Chondrocyte (in vitro differentiated cells): ENCODE measurements at regions not wholly inside any gene's neighbourhood (a gene's known extent, or its start where the extent isn't known, plus 50 kb on each side); places are given as distances from the start of the nearest gene placed in this dataset.
"Not testable (repeated sequence)": the region's sequence is repeated elsewhere in the genome, so short reads cannot be mapped to it uniquely, and the experiment has no call there.

Source experiments
- DNase-seq: peaks from one replicate; pipeline ENCODE4 v3.0.0; 2021; ENCODE audit warnings: mixed read lengths, low spot score
- H3K27ac Mint-ChIP-seq: one replicate; pipeline ENCODE4 v1.8.0; 2021; ENCODE audit warnings: mild to moderate bottlenecking, moderate library complexity, mixed read lengths; ENCODE audit not compliant: unreplicated experiment
- H3K27me3 Mint-ChIP-seq: 2 replicates; pipeline ENCODE4 v1.8.0; 2021; ENCODE audit warnings: low read depth, mixed read lengths
- H3K36me3 Mint-ChIP-seq: 2 replicates; pipeline ENCODE4 v1.8.0; 2021; ENCODE audit warnings: low read depth, mixed read lengths
- H3K4me1 Mint-ChIP-seq: 2 replicates; pipeline ENCODE4 v1.8.0; 2021; ENCODE audit warnings: low read depth, mild to moderate bottlenecking, mixed read lengths
- H3K4me3 Mint-ChIP-seq: one replicate; pipeline ENCODE4 v1.8.0; 2021; ENCODE audit warnings: mild to moderate bottlenecking, moderate library complexity, mixed read lengths; ENCODE audit not compliant: unreplicated experiment
- H3K9me3 Mint-ChIP-seq: 2 replicates; pipeline ENCODE4 v1.8.0; 2021; ENCODE audit warnings: low read depth, mixed read lengths
- CTCF ChIP-seq: fragments of 200-600 bp; sonication (generic); IDR thresholded peaks from 2 replicates; pipeline ENCODE4 v1.5.0; 2021; ENCODE audit warnings: antibody characterized with exemption, mild to moderate bottlenecking, moderate library complexity

DNA sequence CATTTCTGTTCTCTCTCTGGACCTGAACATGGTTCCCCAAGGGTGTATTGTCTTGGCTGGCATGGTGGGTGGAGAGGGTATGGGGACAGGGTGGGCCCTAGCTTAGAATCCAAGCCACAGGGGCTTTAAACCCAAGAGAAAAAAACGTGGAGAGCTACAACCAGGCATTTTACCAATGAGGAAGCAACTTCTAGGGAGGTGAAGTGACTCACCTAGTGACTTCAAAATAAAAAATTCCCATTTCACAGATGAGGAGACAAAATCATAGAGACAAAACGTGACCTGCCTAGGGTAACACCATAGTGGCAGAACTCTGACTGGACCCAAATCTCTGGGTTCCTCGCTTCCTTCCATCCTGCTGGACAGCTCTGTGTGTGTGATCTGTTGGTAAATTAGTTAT, 216.8 kb downstream of the RPLP1 start:
- peaks cover 28% of the 10 kb centered on the region for H3K27me3 Mint-ChIP-seq
- TF ChIP-seq CTCF = no peak

DNA sequence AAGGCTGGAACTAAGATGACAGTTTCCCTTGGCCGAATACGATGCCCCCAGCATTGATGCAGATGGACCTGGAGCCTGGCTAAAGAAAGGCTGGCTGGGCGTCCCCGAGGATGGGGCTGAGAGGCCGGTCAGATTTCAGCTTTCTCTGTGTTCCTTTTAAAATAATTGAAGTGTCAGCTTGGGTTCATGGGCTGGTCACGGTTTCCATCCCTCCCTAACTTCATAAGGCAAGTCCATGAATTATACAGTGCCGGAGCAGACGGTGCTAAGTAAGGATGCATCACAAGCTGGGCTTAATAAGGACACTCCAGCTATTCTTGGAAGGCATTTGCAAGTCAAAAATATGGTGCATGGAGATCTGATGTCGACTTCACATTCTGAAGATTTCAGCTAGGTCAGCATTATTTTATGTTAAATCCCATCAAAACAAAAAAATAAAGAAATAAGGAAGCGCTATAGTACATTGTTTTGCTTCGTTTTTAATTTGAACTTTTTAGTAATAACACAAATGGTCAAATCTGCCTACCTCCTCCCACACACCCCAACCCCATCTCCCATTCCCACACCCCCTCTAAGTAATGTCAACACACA, 220.8 kb downstream of the RPLP1 start:
- no peak overlapping the region for H3K27ac Mint-ChIP-seq
- peaks cover 59% of the 10 kb centered on the region for H3K27me3 Mint-ChIP-seq
- no peak for DNase-seq
- H3K36me3 Mint-ChIP-seq = no peaks in the 10 kb centered on the region
- H3K4me3 Mint-ChIP-seq = no peak overlapping the region
- H3K9me3 Mint-ChIP-seq = no peaks in the 10 kb centered on the region
- no peak for TF ChIP-seq CTCF
- H3K4me1 Mint-ChIP-seq = peaks cover 2% of the 10 kb centered on the region

More for the DNA sequence above, 216.8 kb downstream of the RPLP1 start:
- Mint-ChIP-seq H3K9me3 (no peaks in the 10 kb centered on the region), H3K4me3 (no peak overlapping the region), H3K27ac (no peak overlapping the region), H3K4me1 (peaks cover 16% of the 10 kb centered on the region), H3K36me3 (no peaks in the 10 kb centered on the region)
- no peak for DNase-seq

GRCh38 chr15:69675731-69676130, 223.1 kb downstream of the RPLP1 start:
- peaks cover 72% of the 10 kb centered on the region for H3K27me3 Mint-ChIP-seq
- no peaks in the 10 kb centered on the region for H3K36me3 Mint-ChIP-seq
- no peak overlapping the region for H3K27ac Mint-ChIP-seq
- DNase-seq = no peak
- no peaks in the 10 kb centered on the region for H3K4me1 Mint-ChIP-seq
- H3K4me3 Mint-ChIP-seq = no peak overlapping the region
- no peaks in the 10 kb centered on the region for H3K9me3 Mint-ChIP-seq
- TF ChIP-seq CTCF = no peak

- Mint-ChIP-seq H3K36me3 (no peaks in the 10 kb centered on the region), H3K27ac (no peak overlapping the region), H3K4me1 (no peaks in the 10 kb centered on the region), H3K27me3 (peaks cover 63% of the 10 kb centered on the region), H3K4me3 (no peak overlapping the region), H3K9me3 (peaks cover 5% of the 10 kb centered on the region)
- no peak for DNase-seq
- TF ChIP-seq CTCF = no peak
Observed at GRCh38 chr15:69677403-69677802, 224.8 kb downstream of the RPLP1 start.

GRCh38 chr15:69679623-69680228, 227.1 kb downstream of the RPLP1 start:
- no peak for TF ChIP-seq CTCF
- Mint-ChIP-seq H3K9me3 (peaks cover 10% of the 10 kb centered on the region), H3K36me3 (peaks cover 3% of the 10 kb centered on the region), H3K4me1 (no peaks in the 10 kb centered on the region), H3K4me3 (no peak overlapping the region), H3K27ac (no peak overlapping the region), H3K27me3 (peaks cover 51% of the 10 kb centered on the region)
- DNase-seq = no peak

DNA sequence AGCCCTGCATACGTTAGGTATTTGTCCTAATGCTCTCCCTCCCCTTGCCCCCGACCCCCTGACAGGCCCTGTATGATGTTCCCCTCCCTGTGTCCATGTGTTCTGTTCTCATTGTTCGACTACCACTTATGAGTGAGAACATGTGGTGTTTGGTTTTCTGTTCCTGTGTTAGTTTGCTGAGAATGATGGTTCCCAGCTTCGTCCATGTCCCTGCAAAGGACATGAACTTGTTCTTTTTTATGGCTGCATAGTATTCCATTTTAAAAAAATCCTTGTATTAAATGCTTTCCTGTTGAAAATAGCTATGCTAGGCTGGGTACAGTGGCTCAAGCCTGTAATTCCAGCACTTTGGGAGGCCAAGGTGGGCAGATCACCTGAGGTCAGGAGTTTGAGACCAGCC, 232.2 kb downstream of the RPLP1 start:
- not testable (repeated sequence) for DNase-seq, H3K36me3 Mint-ChIP-seq, H3K4me3 Mint-ChIP-seq, H3K4me1 Mint-ChIP-seq, H3K27ac Mint-ChIP-seq
- Mint-ChIP-seq H3K9me3 (peaks cover 26% of the 10 kb centered on the region), H3K27me3 (peaks cover 34% of the 10 kb centered on the region)
